Peyer's patch (tissue), 4 donors: ENCODE measurements at regions not wholly inside any gene's neighbourhood (a gene's known extent, or its start where the extent isn't known, plus 50 kb on each side); places are given as distances from the start of the nearest gene placed in this dataset.

Source experiments
- CTCF ChIP-seq, 6 experiments: fragments of 450-650 bp in 4 of 6; fragments of 200-600 bp in 2 of 6; sonication (generic) in 1 of 6; IDR thresholded peaks; one replicate each; pipeline ENCODE4 v1.5.1; 2017 to 2019; ENCODE audit warnings: antibody characterized with exemption in 6 of 6, mild to moderate bottlenecking in 3 of 6, moderate library complexity in 1 of 6
- POLR2A ChIP-seq, 2 donors: fragments of 450-650 bp; IDR thresholded peaks; one replicate each; pipeline ENCODE4 v1.5.1; 2017; ENCODE audit warnings: antibody characterized with exemption in 2 of 2, mild to moderate bottlenecking in 2 of 2, moderate library complexity in 2 of 2

GRCh38 chr4:31034550-31034949, 314.4 kb downstream of the PCDH7 start:
- TF ChIP-seq POLR2A (IDR thresholded peaks at IDR 0.05), result no peak
- TF ChIP-seq CTCF (IDR thresholded peaks at IDR 0.05), result no peak
